GM23248 (cell line): ENCODE measurements at regions not wholly inside any gene's neighbourhood (a gene's known extent, or its start where the extent isn't known, plus 50 kb on each side); places are given as distances from the start of the nearest gene placed in this dataset.

Experiments used
- DNase-seq: peaks from one replicate; pipeline ENCODE4 v3.0.0-alpha.2; 2015
- H2AFZ ChIP-seq: fragments of 200-600 bp; sonication (generic); 2 replicates; pipeline ENCODE4 v1.6.1; 2016; ENCODE audit warnings: antibody characterized with exemption
- H3F3A ChIP-seq: fragments of 200-600 bp; sonication (generic); 2 replicates; pipeline ENCODE4 v1.6.1; 2016; ENCODE audit warnings: mild to moderate bottlenecking, antibody characterized with exemption, mixed run types; ENCODE audit not compliant: insufficient read depth
- H3K27ac ChIP-seq: fragments of 200-600 bp; sonication (generic); 2 replicates; pipeline ENCODE4 v1.5.1; 2016; ENCODE audit warnings: mild to moderate bottlenecking
- H3K27me3 ChIP-seq: fragments of 200-600 bp; sonication (generic); replicated peaks from 2 replicates; pipeline ENCODE4 v1.6.1; 2016; ENCODE audit warnings: mild to moderate bottlenecking; ENCODE audit not compliant: insufficient read depth
- H3K36me3 ChIP-seq: fragments of 200-600 bp; sonication (generic); 2 replicates; pipeline ENCODE4 v1.6.1; 2016; ENCODE audit warnings: low read depth, mild to moderate bottlenecking
- H3K4me1 ChIP-seq: fragments of 200-600 bp; sonication (generic); 2 replicates; pipeline ENCODE4 v1.6.1; 2016; ENCODE audit warnings: mild to moderate bottlenecking; ENCODE audit not compliant: insufficient read depth
- H3K4me2 ChIP-seq: fragments of 200-600 bp; sonication (generic); one replicate; pipeline ENCODE4 v1.6.1; 2016; ENCODE audit warnings: mild to moderate bottlenecking; ENCODE audit not compliant: unreplicated experiment
- H3K4me3 ChIP-seq: fragments of 200-600 bp; sonication (generic); 2 replicates; pipeline ENCODE4 v1.5.1; 2016; ENCODE audit warnings: mild to moderate bottlenecking
- H3K79me2 ChIP-seq: fragments of 200-600 bp; sonication (generic); 2 replicates; pipeline ENCODE4 v1.6.1; 2016; ENCODE audit warnings: mild to moderate bottlenecking; ENCODE audit not compliant: insufficient read depth
- H3K9ac ChIP-seq: fragments of 200-600 bp; sonication (generic); 2 replicates; pipeline ENCODE4 v1.6.1; 2016; ENCODE audit warnings: mild to moderate bottlenecking
- H3K9me2 ChIP-seq: fragments of 200-600 bp; sonication (generic); 2 replicates; pipeline ENCODE4 v1.6.1; 2016; ENCODE audit warnings: mixed run types, mild to moderate bottlenecking, moderate library complexity; ENCODE audit not compliant: insufficient read depth
- H3K9me3 ChIP-seq: fragments of 200-600 bp; sonication (generic); one replicate; pipeline ENCODE4 v1.6.1; 2017; ENCODE audit warnings: low read depth
- H4K20me1 ChIP-seq: fragments of 200-600 bp; sonication (generic); 2 replicates; pipeline ENCODE4 v1.6.0; 2016; ENCODE audit not compliant: insufficient read depth
- EZH2 ChIP-seq: fragments of 200-600 bp; sonication (generic); IDR thresholded peaks from 2 replicates; pipeline ENCODE4 v1.6.1; 2018; ENCODE audit warnings: antibody characterized with exemption, mild to moderate bottlenecking; ENCODE audit not compliant: insufficient read depth, poor library complexity, severe bottlenecking
- EZH2phosphoT487 ChIP-seq: fragments of 200-600 bp; sonication (generic); IDR thresholded peaks from 2 replicates; pipeline ENCODE4 v1.6.1; 2018; ENCODE audit warnings: antibody characterized with exemption, moderate library complexity, mild to moderate bottlenecking, low read depth; ENCODE audit not compliant: insufficient read depth
- whole genome bisulfite sequencing, 2 experiments: methylation state at CpG; one replicate each; pipeline ENCODE4 v1.1.6; 2015 to 2017; ENCODE audit warnings: low lambda C conversion rate in 2 of 2, low coverage in 1 of 2; ENCODE audit errors: missing lambda C conversion rate in 2 of 2; 5-methylcytosine and 5-hydroxymethylcytosine counted together
- in situ Hi-C: fragments of 300-500 bp; cut with MboI; formaldehyde crosslinking; loops from 2 replicates; pipeline ENCODE4 v1.15.0; 2020

GRCh38 chr18:56120782-56121181 is 517.6 kb downstream of the TXNL1 start:
- Histone ChIP-seq H3K36me3 (no peaks in the 10 kb centered on the region), H3K4me1 (peaks cover 23% of the 10 kb centered on the region), H4K20me1 (no peaks in the 10 kb centered on the region), H2AFZ (no peak overlapping the region), H3K4me2 (no peak overlapping the region), H3K79me2 (no peaks in the 10 kb centered on the region), H3K4me3 (no peak overlapping the region), H3F3A (peaks cover 15% of the 10 kb centered on the region), H3K27ac (no peak overlapping the region), H3K9me3 (no peaks in the 10 kb centered on the region), H3K9me2 (no peaks in the 10 kb centered on the region), H3K27me3 (no peaks in the 10 kb centered on the region), H3K9ac (no peak overlapping the region)
- no peak for DNase-seq
- TF ChIP-seq EZH2 (no peak), EZH2phosphoT487 (no peak)
- WGBS, 2 experiments, result 97% methylated on average over 3 of the region's 3 CpGs
- in situ Hi-C loops, result no loop called here

- Histone ChIP-seq H4K20me1 (no peaks in the 10 kb centered on the region), H3K36me3 (no peaks in the 10 kb centered on the region), H3K9ac (no peak overlapping the region), H3F3A (peaks cover 15% of the 10 kb centered on the region), H3K4me3 (no peak overlapping the region), H3K27ac (no peak overlapping the region), H3K9me3 (no peaks in the 10 kb centered on the region), H3K27me3 (no peaks in the 10 kb centered on the region), H2AFZ (no peak overlapping the region), H3K9me2 (no peaks in the 10 kb centered on the region), H3K79me2 (no peaks in the 10 kb centered on the region), H3K4me1 (peaks cover 20% of the 10 kb centered on the region), H3K4me2 (no peak overlapping the region)
- no peak for TF ChIP-seq EZH2phosphoT487
- no peak for TF ChIP-seq EZH2
- in situ Hi-C loops, result no loop called here
- DNase-seq, result no peak
- WGBS, 2 experiments, result 92 to 93% methylated on average over 4 of the region's 4 CpGs
Observed at GRCh38 chr18:56119681-56120080, 518.7 kb downstream of the TXNL1 start.

GRCh38 chr18:56118422-56118821 is 520.0 kb downstream of the TXNL1 start:
- Histone ChIP-seq H3K4me2 (no peak overlapping the region), H3K9ac (no peak overlapping the region), H3F3A (peaks cover 7% of the 10 kb centered on the region), H3K27ac (no peak overlapping the region), H3K4me3 (no peak overlapping the region), H2AFZ (no peak overlapping the region), H3K9me2 (no peaks in the 10 kb centered on the region), H3K9me3 (no peaks in the 10 kb centered on the region), H4K20me1 (no peaks in the 10 kb centered on the region), H3K36me3 (no peaks in the 10 kb centered on the region), H3K79me2 (no peaks in the 10 kb centered on the region), H3K27me3 (no peaks in the 10 kb centered on the region), H3K4me1 (peaks cover 8% of the 10 kb centered on the region)
- no peak for TF ChIP-seq EZH2phosphoT487
- TF ChIP-seq EZH2, result no peak
- in situ Hi-C loops, result no loop called here
- 96% methylated on average over 2 of the region's 2 CpGs for WGBS, 2 experiments
- no peak for DNase-seq

GRCh38 chr18:56115071-56116015 is 523.0 kb downstream of the TXNL1 start:
- Histone ChIP-seq H3K36me3 (no peaks in the 10 kb centered on the region), H4K20me1 (no peaks in the 10 kb centered on the region), H3K4me2 (no peak overlapping the region), H3K9me2 (no peaks in the 10 kb centered on the region), H3K4me1 (no peaks in the 10 kb centered on the region), H3K4me3 (no peak overlapping the region), H3F3A (no peaks in the 10 kb centered on the region), H3K9ac (no peak overlapping the region), H3K27me3 (no peaks in the 10 kb centered on the region), H3K79me2 (no peaks in the 10 kb centered on the region), H3K27ac (no peak overlapping the region), H3K9me3 (no peaks in the 10 kb centered on the region), H2AFZ (no peak overlapping the region)
- 74 to 77% methylated on average over 6 of the region's 6 CpGs for WGBS, 2 experiments
- TF ChIP-seq EZH2, result no peak
- TF ChIP-seq EZH2phosphoT487, result no peak
- DNase-seq, result no peak
- in situ Hi-C loops, result no loop called here
